ENCODE measurements at regions not wholly inside any gene's neighbourhood (a gene's known extent, or its start where the extent isn't known, plus 50 kb on each side); places are given as distances from the start of the nearest gene placed in this dataset.

DNA sequence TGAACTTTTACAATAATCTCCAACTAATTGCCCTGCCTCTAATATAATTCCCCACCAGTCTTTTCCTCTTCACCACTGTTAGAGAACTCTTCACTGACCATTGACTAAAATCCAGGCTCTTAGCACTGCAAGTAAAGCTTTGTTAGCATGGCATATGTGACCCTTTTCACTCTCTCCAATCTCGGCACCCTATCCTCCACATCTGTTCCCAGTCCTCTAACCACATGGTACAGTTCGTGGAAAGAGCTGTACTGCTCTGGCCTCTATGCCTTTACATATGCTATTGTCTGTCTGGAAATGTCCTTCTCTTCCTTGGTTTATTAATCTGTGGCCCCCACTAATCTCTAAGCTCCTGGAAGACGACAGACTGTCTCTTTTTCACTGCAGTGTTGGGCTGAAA, 63.0 kb upstream of the EIF2S2 start:
- no peaks in the 10 kb centered on the region for H3K4me1 ChIP-seq (replicated peaks)
- H3K4me3 ChIP-seq = no peak overlapping the region
- DNase-seq (ENCODE audit: low spot score) = no peak
- H3K27me3 ChIP-seq (replicated peaks; ENCODE audit: insufficient read depth) = no peaks in the 10 kb centered on the region
- H3K27ac ChIP-seq = no peak overlapping the region
- no peaks in the 10 kb centered on the region for H3K36me3 ChIP-seq
- 76% methylated on average over 3 of the region's 3 CpGs for WGBS
- TF ChIP-seq POLR2A (IDR thresholded peaks at IDR 0.05) = no peak
- TF ChIP-seq, protein P1, sequence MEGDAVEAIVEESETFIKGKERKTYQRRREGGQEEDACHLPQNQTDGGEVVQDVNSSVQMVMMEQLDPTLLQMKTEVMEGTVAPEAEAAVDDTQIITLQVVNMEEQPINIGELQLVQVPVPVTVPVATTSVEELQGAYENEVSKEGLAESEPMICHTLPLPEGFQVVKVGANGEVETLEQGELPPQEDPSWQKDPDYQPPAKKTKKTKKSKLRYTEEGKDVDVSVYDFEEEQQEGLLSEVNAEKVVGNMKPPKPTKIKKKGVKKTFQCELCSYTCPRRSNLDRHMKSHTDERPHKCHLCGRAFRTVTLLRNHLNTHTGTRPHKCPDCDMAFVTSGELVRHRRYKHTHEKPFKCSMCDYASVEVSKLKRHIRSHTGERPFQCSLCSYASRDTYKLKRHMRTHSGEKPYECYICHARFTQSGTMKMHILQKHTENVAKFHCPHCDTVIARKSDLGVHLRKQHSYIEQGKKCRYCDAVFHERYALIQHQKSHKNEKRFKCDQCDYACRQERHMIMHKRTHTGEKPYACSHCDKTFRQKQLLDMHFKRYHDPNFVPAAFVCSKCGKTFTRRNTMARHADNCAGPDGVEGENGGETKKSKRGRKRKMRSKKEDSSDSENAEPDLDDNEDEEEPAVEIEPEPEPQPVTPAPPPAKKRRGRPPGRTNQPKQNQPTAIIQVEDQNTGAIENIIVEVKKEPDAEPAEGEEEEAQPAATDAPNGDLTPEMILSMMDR (IDR thresholded peaks at IDR 0.05) = no peak
- no peak for TF ChIP-seq POLR2AphosphoS5 (IDR thresholded peaks at IDR 0.05)
- no peaks in the 10 kb centered on the region for H3K9me3 ChIP-seq
- intact Hi-C loops (cut with DNase I) = no loop called here

DNA sequence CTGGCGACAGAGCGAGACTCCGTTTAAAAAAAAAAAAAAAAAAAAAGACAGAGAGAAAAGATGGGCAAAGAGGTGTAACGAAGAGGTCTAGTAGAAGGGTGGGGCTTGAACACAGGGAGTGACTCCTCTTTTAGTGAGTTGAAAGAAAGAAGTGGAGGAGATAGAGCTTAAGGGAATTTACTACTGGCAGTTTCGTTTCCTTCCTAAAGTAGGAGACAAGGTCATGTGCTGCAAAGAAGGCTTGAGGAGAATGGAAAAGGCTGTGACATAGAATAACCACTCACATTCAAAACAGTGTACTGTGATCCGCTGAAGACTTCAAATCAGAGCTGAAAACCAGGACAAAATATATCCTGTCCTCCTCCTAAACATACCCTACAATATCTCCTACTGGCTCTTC, 63.8 kb upstream of the EIF2S2 start:
- H3K36me3 ChIP-seq = no peaks in the 10 kb centered on the region
- no peaks in the 10 kb centered on the region for H3K9me3 ChIP-seq
- intact Hi-C loops (cut with DNase I) = no loop called here
- DNase-seq (ENCODE audit: low spot score) = no peak
- no peaks in the 10 kb centered on the region for H3K4me1 ChIP-seq (replicated peaks)
- H3K4me3 ChIP-seq = no peak overlapping the region
- 91% methylated on average over 6 of the region's 6 CpGs for WGBS
- no peak for TF ChIP-seq POLR2A (IDR thresholded peaks at IDR 0.05)
- TF ChIP-seq POLR2AphosphoS5 (IDR thresholded peaks at IDR 0.05) = no peak
- TF ChIP-seq, protein P1 (IDR thresholded peaks at IDR 0.05) = no peak
- no peak overlapping the region for H3K27ac ChIP-seq
- no peaks in the 10 kb centered on the region for H3K27me3 ChIP-seq (replicated peaks; ENCODE audit: insufficient read depth)

DNA sequence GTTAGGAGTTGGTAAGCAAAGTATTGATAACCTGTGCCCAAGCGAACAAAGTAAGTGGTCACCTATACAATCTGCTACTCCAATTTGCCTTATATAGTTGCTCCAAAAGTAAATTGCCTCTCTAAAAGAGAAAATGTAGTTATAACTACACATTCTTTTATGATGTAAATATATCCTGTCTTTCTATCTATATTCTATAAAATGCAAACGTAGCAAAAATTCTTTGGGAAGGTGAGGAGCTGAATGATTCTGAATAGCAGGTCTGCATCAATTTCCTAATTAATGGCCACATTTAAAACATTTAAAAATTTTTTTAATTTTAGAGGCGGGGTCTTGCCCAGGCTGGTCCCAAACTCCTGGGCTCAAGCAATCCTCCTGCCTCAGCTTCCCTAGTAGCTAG, 64.2 kb upstream of the ASIP start:
- Histone ChIP-seq H3K4me1 (replicated peaks) (no peaks in the 10 kb centered on the region), H3K27me3 (replicated peaks; ENCODE audit: insufficient read depth) (no peaks in the 10 kb centered on the region), H3K9me3 (no peaks in the 10 kb centered on the region), H3K4me3 (no peak overlapping the region), H3K36me3 (no peaks in the 10 kb centered on the region), H3K27ac (no peak overlapping the region)
- 96% methylated on average over 3 of the region's 3 CpGs for WGBS
- intact Hi-C loops (cut with DNase I) = no loop called here
- no peak for DNase-seq (ENCODE audit: low spot score)
- TF ChIP-seq POLR2AphosphoS5 (IDR thresholded peaks at IDR 0.05) (no peak), POLR2A (IDR thresholded peaks at IDR 0.05) (no peak)
- TF ChIP-seq, protein P1 (IDR thresholded peaks at IDR 0.05) = no peak

- TF ChIP-seq, protein P1 (IDR thresholded peaks at IDR 0.05) = no peak
- TF ChIP-seq POLR2AphosphoS5 (IDR thresholded peaks at IDR 0.05) (no peak), POLR2A (IDR thresholded peaks at IDR 0.05) (no peak)
- Histone ChIP-seq H3K27me3 (replicated peaks; ENCODE audit: insufficient read depth) (no peaks in the 10 kb centered on the region), H3K36me3 (no peaks in the 10 kb centered on the region), H3K9me3 (no peaks in the 10 kb centered on the region), H3K27ac (peak overlapping the region in 1 of 2 donors; percentile 19), H3K4me3 (no peak overlapping the region), H3K4me1 (replicated peaks) (no peaks in the 10 kb centered on the region)
- 59% methylated on average over 8 of the region's 8 CpGs for WGBS
- DNase-seq (ENCODE audit: low spot score) = peak; percentile 22
- intact Hi-C loops (cut with DNase I) = no loop called here
These were observed 61.4 kb upstream of the ASIP start for GRCh38 chr20:34179637-34180360.

- H3K9me3 ChIP-seq = no peaks in the 10 kb centered on the region
- no peaks in the 10 kb centered on the region for H3K36me3 ChIP-seq
- peak; percentile 11 for DNase-seq (ENCODE audit: low spot score)
- H3K4me3 ChIP-seq = no peak overlapping the region
- intact Hi-C loops (cut with DNase I) = no loop called here
- TF ChIP-seq POLR2AphosphoS5 (IDR thresholded peaks at IDR 0.05) (peak; percentile 9), POLR2A (IDR thresholded peaks at IDR 0.05) (no peak)
- TF ChIP-seq, protein P1 (IDR thresholded peaks at IDR 0.05) = no peak
- peak overlapping the region in 1 of 2 donors; percentile 19 for H3K27ac ChIP-seq
- WGBS = 43% methylated on average over 14 of the region's 14 CpGs
- H3K27me3 ChIP-seq (replicated peaks; ENCODE audit: insufficient read depth) = no peaks in the 10 kb centered on the region
- no peaks in the 10 kb centered on the region for H3K4me1 ChIP-seq (replicated peaks)
These were observed 60.6 kb upstream of the ASIP start for GRCh38 chr20:34180460-34181120.

Measured in prostate gland (tissue), 2 donors.